GM20431 (cell line): ENCODE measurements at regions not wholly inside any gene's neighbourhood (a gene's known extent, or its start where the extent isn't known, plus 50 kb on each side); places are given as distances from the start of the nearest gene placed in this dataset.
"Not testable (repeated sequence)": the region's sequence is repeated elsewhere in the genome, so short reads cannot be mapped to it uniquely, and the experiment has no call there.

Experiments used
- in situ Hi-C: fragments of 300-500 bp; cut with MseI, MboI; formaldehyde crosslinking; loops from one replicate; pipeline ENCODE4 v1.15.0; 2020; ENCODE audit warnings: low sequenced_read_pairs; ENCODE audit not compliant: unreplicated experiment

DNA sequence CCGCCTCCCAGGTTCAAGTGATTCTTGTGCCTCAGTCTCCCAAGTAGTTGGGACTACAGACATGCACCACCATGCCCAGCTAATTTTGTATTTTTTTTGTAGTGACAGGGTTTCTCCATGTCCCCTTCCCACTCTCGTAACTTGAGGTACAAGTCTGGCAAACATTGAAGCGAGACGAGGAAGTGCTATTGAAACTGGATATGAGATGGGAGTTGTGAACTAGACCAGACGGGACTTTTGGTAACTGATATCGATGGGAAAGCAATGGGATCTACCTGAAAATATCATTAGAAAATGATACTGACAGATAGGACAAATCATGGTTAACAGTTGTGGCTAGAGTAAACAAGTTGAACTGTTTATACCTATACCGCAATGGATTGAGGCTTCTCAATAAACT is 95.2 kb upstream of the TRABD2B start:
- in situ Hi-C loops: no loop called here

DNA sequence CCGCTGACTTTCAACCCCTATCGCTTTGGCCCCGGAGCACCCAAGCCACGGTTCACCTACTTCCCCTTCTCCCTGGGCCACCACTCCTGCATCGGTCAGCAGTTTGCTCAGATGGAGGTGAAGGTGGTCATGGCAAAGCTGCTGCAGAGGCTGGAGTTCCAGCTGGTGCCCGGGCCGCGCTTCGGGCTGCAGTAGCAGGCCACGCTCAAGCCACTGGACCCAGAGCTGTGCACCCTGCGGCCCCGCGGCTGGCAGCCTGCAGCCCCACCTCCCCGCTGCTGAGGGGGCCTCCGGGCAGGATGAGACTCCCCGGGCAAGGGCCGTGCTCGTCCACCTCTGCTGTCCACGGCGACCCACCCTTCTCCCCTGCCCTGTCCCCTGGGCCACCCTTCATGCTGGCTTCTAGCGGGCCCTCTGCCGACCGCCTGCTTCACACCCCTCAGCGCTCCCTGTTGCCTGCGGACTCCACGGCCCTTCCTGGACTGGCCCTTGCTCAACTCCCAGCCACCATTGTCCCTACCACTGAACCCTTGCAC is 92.2 kb upstream of the TRABD2B start:
- in situ Hi-C loops: no loop called here

DNA sequence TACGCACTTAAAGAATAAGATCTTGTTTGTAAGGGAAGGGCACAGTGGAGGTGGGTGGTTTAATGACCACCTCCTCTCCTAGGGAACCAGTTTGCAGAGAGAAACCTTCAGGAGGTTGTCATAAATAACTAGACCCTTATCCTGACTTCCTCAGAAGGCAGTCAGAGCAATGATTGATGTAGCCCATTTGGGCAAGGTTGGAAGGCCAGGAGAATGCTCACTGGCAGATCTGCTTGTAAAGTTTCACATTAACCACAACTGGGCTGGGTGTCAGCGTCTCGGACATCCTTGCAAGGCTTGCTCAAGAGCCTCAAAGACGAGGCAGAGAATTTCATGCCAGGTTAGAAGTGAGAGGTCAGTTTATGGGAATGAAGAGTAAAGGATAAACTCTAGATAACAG is 87.6 kb upstream of the TRABD2B start:
- in situ Hi-C loops: no loop called here

DNA sequence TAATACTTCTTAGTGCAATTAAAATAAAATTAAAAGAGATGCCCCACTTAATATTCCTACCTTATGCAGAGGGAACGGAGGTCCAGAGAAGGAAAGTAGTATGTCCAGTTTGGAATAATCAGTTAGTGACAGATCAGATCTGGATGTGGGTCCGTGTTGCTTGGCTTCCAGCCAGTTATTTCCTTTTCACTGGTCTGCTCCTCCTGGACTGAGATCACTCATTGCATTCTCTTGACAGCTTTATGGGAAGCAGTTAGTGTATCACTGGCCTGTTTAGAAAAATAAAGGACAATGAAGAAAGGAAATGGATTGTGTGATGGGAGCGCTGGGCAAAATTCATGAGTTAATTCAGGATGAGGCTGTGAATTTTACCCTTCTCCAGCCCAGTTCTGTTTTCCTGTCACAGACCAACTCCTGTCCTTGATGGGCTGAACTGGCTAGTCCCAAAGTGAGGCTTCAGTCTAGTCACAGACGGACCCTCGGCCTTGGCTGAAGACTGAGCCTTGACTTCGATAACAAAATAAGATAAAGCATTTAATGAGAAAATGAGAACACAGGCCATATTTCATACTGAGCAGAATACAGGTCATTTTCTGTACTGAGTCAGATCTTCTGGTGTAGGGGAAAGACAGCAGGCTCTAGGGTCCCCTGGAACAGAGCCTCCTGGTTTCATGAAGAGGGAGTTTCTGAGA is 85.2 kb upstream of the TRABD2B start:
- in situ Hi-C loops: no loop called here

DNA sequence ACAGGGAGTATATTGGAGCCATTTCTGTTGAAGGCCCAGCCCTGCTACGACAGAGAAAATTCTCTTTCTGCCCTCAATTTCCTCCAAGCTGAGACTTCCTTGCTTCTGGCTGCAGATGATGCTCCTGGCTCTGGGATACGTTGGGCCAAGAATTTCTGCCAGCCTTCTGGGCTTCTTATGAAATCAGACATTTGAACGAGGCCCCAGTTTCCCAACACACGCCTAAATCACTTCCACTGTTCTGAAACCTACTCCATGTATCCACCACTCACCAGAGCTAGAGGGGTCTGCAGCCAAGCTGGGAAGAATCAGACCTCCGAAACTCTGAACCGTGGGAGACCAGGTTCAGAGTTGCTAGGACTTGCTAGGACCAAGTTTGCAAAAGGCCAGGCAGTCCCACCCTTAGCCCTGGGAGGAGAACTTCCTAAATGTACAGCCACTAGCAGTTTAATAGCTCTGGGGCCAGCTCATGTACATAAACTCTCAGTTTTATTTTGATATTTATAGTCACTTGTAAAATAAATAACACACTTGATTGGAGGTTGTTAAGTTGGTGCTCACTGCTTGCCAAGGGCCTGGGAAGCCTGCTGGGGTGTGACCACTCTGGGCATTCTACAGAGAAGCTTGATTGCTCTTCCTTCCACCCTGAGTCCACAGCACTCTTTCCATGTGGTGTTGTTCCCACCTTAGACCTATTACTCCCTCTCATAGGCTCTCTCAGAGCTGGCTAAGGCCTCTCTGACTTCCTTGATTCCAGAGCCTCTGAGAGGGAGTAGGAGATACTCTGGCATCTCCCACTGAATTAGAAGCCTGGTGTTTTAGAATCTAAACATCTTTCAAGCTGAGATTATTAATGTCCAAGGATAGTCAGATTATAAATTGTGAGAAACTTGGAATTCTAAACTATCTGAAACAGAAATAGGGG is 83.4 kb upstream of the TRABD2B start:
- in situ Hi-C loops: no loop called here

DNA sequence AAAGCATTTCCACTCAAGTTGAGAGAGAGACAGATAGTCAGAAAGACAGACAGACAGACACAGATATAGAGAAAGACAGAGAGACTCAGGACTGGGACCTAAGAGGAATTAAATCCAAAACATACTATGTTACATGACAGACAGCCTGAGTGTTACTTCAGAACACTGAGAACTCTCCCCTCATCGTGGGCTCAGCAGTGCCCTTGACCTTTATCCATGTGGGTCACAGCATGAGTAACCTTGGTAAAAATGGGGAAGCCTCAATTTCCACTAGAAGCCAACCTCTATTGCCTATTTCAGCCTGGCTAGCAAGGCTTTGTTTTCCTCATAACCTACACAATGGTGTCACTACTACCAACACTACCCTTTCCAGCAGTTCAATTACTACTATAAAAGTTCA is 81.9 kb upstream of the TRABD2B start:
- in situ Hi-C loops: no loop called here

DNA sequence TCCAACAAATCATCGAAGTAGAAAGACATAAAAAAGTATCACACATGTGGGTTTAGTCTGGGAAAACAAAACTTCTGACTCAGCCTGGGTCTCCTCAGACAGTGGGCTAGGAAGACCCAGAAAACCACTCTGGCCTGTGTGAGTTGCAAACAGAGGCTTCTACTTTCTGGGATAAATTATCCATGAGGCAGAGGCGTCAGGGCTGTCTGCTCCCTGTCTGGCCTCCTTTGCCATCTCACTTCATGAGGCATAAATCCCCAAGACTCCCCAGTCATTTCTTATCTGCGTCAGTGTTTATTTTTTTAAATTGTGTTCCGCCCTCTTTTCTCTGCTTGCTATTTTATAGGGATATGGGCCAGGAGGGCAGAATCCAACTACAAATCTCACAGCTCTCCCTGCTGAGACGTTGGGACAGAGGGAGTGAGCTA is 80.6 kb upstream of the TRABD2B start:
- in situ Hi-C loops: no loop called here

DNA sequence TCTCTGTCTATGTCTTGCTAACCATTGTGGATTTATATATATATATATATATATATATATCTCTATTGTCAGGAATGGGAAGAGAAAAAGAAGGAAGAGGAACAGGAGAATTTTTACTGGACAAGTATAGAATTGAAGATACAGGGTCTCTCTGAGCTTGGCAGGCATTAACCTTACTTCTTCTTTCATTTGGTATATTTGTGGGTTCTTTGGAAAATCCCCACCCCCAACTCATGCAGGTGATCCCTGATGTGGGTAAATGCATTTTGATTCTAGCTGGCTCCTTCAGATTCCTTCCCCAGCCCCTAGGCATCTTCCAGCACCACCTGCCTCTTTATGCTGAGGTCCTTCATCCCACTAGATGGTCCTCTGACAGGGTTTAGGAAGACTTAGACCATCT is 78.8 kb upstream of the TRABD2B start:
- in situ Hi-C loops: no loop called here

DNA sequence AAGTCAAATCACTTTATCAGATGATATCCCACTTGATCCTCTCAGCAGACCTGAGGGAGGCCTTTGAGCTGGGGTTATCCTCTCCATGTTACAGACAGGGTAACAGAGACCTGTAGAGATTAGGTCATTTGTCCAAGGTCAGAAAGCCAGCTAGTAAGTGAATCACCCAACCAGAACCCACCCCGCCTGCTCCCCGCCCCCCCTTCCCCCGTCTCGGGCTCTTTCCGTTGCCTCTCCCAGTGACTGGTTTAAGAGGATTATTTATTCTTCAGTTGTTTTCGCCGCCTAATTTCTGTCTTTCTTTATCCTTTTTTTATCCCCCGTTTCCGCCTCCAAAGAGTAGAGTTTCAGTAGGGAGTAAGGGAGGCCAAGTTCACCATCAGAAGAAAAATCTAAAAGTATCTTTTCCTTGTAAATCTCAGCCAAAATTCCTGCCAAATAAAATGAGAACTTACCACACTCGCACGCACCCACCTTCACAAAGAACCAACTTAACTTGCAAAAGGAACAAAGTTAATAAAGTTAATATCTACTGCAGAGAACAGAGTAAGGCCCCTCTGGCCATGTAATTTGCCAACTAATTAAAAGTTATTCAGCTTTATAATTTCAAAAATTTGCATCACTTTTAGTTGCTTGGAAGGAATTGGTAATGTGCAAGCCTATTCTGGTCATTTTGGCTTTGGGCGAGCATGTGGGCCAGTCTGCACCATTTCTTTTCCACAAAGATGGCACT is 76.8 kb upstream of the TRABD2B start:
- in situ Hi-C loops: no loop called here

DNA sequence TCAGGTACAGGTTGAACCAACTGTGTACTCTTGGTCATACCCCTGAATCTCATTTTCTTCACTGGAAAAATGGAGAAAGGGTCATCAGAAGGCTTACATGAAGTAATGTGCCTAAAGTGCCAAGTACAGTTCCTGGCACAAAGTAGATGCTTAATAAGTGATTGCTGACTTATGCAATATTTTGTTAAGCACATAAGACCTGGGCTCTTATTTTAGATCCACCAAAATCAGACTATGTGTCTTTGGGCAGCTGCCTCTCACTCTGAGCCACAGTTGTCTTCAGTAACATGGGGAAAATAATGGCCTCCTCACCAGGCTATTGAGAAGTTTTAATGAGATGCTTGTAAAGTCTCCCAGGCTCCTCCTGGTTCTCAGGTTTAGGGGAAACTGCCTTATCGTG is 74.3 kb upstream of the TRABD2B start:
- in situ Hi-C loops: no loop called here

DNA sequence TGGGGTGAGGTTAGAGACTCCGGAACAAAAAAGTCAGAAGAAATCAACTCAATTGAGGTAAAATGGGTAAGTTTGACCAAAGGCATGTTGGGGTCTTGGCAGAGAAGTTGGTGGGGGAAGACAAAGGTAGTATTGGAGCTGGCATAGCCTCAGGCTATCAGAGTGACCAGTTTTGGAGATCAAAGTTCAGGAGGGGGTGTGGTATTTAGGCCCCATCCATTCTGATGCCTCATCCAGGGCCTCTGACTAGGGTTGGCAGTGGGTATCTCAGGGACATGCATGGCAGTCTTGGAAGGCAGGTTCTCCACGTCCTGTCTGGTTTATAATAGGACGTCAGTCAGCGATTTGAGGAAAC is 73.2 kb upstream of the TRABD2B start:
- in situ Hi-C loops: no loop called here

DNA sequence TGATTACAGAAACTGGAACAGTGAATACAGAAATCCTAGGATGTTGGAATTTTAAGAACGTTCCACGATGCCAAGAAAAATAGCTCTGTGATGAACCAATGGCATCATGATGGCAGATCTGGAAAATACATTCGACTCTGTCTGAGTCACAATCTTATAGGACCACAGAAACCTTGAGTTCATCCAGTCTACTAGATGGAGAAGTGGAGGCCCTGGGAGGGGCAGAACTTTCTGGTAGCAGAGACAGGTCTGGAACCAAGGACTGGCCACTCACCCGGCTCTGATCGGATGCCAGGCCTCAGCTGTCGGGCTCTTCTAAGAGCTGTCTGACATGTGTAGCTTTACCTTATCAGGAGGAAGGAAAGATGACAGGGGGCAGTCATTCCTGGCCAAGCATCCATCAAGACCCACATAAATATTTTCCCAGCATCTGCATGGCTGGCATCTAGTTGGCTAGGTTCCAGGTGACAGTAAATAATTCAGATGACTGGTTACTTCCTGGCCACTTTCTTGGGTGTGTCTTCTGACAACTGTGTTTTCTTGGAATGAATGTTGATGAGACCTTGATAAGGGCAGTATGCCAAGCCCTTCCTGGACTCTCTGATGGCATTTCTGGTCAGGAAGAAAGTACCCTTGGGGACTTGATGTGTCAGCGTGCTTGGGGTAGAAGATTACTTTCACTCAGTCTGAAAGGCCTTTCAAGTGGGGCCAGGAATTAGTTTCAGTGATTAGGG is 72.6 kb upstream of the TRABD2B start:
- in situ Hi-C loops: no loop called here

DNA sequence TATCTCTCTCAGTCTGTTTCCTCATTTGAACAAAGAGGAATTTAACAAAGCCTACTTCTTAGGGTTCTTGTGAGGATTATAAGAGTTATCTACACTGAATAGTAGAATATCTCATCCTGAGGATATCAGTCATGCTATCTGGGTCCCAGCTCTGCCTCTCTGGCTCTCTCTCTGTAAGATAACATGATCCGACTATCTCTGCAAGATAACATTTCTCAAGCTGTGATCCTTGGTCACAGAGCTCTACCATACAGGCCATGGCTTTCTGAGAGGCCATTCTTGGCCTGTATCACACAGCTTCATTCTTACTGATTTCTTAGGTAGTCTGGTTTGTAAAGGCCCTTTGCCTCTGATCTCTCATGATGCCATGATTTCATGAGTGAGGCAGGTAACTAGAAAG is 71.0 kb upstream of the TRABD2B start:
- in situ Hi-C loops: no loop called here

DNA sequence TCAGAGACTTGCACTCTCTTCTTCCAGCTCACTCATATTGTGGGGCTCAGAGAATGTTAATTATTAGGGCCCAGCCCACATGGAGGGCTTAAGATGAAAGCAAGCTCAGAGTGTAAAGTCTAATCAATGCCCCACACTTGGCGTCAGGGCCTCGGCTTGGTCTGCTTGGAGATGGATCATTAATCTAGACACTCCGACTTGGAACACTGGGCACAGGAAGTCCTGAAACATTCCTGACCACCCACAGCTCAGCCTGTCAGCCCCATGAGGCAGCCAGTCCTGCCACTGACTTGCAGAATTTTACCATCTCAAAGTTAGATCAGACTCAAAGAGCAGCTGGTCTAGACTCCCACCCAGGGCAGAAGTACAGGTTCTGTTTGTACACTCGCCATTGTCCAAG is 69.8 kb upstream of the TRABD2B start:
- in situ Hi-C loops: no loop called here

DNA sequence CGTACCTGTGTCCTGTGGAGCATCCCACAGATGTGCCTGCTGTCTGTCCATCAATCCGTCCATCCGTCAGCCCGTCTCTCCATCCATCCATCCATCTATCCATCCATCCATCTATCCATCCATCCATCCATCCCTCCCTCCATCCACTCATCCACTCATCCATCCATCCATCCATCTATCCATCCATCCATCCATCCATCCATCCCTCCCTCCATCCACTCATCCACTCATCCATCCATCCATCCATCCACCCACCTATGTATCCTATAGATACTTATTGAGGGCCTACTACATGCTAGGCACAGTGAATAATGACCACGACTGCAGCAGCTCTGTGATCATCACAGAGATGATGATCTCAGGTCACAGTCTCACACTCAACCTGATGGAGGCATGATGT is 67.5 kb upstream of the TRABD2B start:
- in situ Hi-C loops: not testable (repeated sequence)

DNA sequence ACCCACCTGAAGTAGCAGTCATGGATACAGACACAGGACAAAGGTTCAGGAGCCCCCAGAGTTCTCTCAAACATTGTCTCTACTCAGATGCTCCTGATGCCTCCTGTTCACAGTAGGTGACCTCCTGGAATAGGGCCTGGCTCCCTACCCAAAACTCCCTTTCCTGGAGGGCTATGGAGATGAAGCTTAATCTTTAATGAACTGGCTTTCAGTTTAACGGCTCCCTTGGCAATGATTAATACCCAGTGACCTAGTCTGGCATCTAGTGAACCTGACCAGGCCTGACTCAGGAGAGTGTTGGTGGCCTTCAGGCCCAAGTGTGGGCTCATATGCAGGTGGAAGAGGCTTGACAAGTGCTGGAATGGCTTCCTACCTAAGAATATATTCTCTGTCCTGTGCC is 65.2 kb upstream of the TRABD2B start:
- in situ Hi-C loops: no loop called here

DNA sequence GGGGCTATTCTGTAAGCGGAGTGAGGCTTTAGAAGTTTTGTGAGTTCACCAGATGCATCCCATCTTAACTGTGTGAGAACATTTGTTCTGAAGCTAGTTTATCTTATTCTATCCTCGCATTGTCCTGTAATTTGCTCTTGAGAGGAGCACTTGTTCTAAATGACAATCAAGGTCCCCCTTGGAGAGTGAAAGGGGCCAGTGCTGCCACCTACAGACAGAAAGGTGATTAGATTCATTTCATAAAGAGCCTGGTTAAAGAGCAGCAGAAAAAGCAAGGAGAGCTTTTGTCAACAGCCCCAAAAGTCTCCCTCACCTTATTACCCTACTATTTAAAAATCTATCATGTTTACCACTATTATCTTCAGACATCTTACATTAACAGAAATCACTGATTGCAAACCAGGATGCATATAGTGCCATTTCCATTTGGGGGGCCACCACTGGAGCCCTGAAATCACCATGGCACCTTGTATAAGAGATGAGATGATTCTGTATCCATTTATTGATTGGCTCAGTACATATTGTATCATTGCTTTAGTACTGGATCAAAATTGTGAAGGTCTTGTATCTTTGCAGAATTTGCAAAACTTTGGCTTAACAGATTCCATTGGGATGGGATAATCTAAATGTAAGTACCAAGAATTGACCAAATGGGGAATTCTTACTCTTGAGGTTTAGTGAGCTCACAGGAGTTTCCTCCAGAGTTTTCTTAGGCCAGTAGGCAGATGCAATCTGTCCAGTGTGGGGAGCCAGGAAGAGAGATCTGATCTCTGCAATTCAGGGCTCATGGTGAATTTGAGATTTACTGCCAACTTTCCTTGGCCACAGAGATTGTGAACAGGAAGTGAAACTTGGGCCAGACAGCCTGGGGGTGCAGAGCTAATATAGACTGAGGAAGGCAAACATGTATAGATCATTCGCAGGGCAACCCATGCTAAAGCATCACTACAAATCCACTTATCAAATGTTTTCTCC is 64.3 kb upstream of the TRABD2B start:
- in situ Hi-C loops: no loop called here

DNA sequence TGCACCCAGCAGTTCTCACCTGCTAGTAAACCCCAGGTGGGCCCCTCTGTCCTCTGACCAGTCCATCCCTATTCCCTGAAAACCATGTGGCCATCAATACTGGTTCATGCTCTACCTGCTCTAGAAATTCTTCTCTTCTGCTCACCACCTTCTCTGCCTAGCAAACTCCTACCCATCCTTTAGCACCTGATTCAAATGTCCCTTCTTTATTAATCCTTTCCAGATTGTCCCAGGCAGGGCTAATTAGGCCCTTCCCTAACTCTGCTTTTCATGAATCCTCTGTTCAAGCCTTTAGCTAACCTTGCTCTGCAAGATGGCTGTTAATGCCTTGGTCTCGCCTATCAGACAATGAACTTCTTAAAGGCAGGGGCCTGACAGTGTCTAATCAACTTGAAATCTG is 62.1 kb upstream of the TRABD2B start:
- in situ Hi-C loops: no loop called here
